SIG-M5 treated with dmso at 0.1 percent for 504 hours (cell line): ENCODE measurements at regions not wholly inside any gene's neighbourhood (a gene's known extent, or its start where the extent isn't known, plus 50 kb on each side); places are given as distances from the start of the nearest gene placed in this dataset.

ENCODE experiments used
- DNase-seq: peaks from one replicate; lab custom pipeline; 2025; ENCODE audit not compliant: unreplicated experiment; lab: John Stamatoyannopoulos, UW

GRCh38 chr4:137076908-137077307, 455.4 kb downstream of the PCDH18 start:
- DNase-seq: no peak

- no peak for DNase-seq
These were observed 456.7 kb downstream of the PCDH18 start for GRCh38 chr4:137075586-137075985.

GRCh38 chr4:137070614-137071013, 461.7 kb downstream of the PCDH18 start:
- no peak for DNase-seq

- no peak for DNase-seq
These were observed 462.8 kb downstream of the PCDH18 start for GRCh38 chr4:137069473-137069872.

GRCh38 chr4:137067735-137068134, 464.6 kb downstream of the PCDH18 start:
- DNase-seq: no peak

GRCh38 chr4:137065311-137065710, 467.0 kb downstream of the PCDH18 start:
- DNase-seq: no peak

GRCh38 chr4:137063961-137064360, 468.3 kb downstream of the PCDH18 start:
- DNase-seq: no peak

- no peak for DNase-seq
These were observed 489.1 kb downstream of the PCDH18 start for GRCh38 chr4:137043184-137043583.

DNA sequence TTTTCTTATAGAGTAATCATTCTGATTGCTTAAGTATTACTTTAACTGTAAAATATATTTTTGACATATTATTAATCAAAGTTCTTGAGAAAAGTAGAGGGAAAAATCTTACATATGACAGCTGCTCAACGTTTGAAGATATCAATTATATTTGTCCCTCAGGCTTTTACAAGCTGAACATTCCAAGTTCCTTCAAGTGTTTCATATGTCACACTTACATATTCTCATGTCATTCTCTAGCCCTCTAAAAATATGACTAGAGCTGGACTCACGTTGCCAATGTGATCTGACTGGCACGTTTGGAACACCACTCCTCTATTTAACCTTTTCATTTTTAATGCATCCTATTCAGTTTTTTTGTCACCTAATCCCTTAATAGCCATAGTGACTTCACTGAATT, 492.9 kb downstream of the PCDH18 start:
- no peak for DNase-seq

DNA sequence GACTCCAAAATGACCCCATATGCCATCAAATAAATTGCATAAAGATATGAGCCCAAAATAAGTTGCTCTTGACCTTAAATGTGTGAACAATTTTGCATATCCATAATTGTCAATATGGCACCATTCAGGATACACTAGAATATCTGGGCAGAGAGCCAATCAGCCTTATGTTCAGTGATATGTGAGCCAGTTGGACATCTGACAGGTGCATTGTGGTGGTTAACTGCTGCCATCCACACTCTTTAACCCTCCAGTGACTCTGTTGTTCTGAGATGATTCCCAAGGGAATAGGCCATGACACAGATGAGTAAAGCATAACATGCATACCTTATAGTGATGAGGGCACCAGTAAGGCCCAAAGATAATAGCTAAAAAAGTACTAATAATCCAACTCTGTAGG, 500.1 kb downstream of the PCDH18 start:
- DNase-seq: no peak

- no peak for DNase-seq
These were observed 503.3 kb downstream of the PCDH18 start for GRCh38 chr4:137029026-137029425.

- DNase-seq: no peak
These were observed 506.7 kb downstream of the PCDH18 start for GRCh38 chr4:137025484-137026059.

DNA sequence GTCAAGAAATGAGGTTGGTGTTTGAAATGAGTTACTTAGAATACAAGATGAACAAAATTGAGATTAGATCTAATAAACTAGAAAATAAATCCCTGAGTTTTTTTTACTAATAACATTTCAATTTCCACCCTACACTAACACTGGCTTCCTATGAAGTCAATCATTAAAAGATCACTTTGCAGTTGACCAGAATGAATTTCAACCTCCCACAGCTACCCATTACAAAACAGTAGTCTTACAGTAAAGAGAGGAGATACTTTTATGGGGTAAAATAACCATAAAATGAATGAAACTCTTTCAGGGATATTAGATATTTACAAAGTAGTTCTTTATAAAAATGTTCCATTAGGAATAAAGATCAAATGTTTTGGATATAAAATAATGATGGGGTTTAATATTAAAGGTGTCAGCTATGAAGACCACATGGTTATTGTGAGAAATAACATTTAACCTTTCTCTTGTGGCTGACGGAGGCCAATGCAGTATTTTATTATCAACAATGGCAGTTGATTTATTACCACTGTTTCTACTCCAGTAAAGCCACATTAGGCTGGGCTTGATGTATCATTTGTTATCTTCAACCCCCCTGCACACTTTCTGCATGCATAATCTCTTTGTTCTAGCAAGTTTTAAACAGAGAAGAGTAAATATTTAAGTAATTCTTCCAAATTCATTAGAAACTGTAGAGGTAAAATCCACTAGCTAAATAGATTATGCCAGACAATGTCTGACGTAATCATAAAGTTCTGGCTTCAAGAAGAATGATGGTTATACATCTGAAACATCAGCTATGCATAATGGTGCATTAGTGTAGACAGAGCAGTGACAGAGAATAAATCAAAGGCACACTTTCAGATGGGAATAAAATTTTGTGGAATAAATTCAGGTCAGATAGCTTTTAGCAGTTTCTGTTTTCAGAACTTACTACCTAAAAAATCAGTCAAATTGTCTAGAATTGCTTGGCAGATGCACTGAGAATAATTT, 516.6 kb downstream of the PCDH18 start:
- DNase-seq: no peak

GRCh38 chr4:137000432-137000831, 531.9 kb downstream of the PCDH18 start:
- no peak for DNase-seq

DNA sequence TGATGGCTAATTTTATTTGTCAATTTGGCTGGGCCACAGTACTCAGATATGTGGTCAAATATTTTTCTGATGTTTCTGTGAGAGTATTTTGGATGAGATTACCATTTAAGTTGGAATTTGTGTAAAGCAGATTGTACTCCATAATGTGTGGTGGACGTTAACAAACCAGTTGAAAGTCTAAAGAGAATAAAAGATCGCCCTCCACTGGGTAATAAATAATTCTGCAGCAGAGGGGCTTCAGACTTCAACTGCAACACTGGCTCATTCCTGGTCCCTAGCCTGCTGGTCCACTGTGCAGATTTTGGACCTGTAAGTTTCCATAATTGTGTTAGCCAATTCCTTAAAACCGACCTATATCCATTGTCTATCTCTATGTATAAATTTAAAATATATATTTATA, 540.3 kb downstream of the PCDH18 start:
- no peak for DNase-seq

DNA sequence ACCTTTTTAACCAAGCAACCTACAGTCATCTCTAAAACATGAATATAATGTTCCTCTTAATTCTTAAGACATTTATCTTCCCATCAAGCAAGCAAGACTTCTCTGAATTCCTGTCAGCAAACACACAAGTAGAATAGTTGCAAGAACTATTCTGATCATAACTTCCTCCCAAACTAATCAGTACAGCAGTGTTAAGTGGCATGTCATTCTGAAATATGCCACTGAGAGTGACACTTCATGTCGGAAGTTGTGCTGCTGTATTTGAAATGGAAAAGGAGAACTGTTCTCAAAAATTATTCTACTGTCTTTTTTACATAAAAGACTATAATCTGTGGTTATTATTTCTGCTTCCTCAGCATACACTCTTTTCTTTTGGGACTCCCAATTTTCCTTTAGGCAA, 546.6 kb downstream of the PCDH18 start:
- DNase-seq: no peak

GRCh38 chr4:136967069-136967468, 565.2 kb downstream of the PCDH18 start:
- no peak for DNase-seq

DNA sequence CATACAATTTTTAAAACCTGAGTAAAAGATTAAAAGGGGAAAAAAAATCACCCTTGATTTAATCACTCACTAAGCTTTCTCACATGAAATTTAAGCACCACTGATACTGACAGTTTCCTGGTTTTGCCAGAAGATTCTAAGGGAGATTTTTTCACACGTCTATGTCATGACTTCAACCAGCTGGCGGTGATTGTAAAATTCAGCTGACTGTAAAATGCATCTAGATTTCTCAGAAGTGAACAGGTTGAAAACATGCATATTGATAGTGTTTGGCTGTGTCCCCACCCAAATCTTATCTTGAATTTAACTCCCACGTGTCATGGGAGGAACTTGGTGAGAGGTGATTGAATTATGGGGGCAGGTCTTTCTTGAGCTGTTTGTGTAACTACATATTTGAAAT, 566.8 kb downstream of the PCDH18 start:
- no peak for DNase-seq

DNA sequence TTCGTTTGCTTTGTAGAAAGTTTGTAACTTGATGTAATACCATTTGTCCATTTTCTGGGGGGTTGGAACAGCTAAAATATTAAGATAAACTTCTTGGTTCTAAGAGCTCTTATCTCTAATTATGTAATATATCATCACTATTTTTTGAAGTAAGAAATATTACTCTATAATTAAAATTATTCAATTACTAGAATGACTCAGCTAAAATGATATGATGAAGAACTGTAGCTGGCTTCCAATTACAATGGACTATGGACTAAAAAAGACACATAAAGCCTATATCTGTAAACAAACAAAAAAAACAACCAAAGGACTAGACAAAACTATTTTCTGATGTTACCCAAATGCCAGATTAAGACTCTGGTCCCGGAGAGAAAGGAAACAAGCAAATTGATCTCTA, 569.4 kb downstream of the PCDH18 start:
- no peak for DNase-seq

GRCh38 chr4:136946307-136946907, 585.9 kb downstream of the PCDH18 start:
- DNase-seq: no peak

GRCh38 chr4:136939781-136940180, 592.5 kb downstream of the PCDH18 start:
- no peak for DNase-seq

DNA sequence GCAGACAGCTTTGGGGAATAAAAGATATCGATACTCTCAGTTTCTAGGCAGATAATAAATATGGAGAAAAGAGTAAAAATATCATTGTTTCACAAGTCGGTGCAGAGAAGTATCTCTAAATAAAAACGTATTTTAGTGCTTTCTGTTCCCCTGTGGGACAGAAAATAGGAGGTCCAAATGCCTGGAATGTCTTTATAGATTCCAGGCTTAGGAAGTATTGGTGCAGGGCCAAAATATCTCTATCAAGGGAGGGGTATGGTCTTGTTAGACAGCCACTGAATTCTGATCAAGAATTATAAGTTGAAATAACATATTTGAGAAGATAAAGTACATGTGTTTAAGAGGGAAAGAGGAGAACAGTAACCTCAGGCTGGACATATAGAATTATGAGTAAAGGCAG, 596.4 kb downstream of the PCDH18 start:
- DNase-seq: no peak
